ENCODE measurements at regions not wholly inside any gene's neighbourhood (a gene's known extent, or its start where the extent isn't known, plus 50 kb on each side); places are given as distances from the start of the nearest gene placed in this dataset.

DNA sequence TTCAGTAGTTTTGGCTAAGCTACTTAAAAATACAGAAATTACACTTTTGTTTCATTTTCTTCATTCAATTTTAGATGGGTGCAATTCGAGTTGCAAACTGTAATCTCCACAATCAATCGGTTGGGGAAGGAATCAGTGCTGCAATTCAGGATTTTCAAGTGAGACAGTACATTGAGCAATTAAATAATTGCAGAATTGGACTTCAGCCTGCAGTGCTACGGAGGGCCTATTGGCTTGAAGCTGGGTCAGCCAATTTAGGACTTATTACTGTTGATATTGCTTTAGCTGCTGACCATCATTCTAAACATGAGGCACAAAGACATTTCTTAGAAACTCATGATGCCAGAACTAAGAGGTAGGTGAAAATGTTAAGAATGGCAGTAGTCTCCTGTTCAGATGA is 77.7 kb downstream of the BLTP1 start:
- TF ChIP-seq POLR2A (IDR thresholded peaks at IDR 0.05), result no peak
- TF ChIP-seq, protein P1, sequence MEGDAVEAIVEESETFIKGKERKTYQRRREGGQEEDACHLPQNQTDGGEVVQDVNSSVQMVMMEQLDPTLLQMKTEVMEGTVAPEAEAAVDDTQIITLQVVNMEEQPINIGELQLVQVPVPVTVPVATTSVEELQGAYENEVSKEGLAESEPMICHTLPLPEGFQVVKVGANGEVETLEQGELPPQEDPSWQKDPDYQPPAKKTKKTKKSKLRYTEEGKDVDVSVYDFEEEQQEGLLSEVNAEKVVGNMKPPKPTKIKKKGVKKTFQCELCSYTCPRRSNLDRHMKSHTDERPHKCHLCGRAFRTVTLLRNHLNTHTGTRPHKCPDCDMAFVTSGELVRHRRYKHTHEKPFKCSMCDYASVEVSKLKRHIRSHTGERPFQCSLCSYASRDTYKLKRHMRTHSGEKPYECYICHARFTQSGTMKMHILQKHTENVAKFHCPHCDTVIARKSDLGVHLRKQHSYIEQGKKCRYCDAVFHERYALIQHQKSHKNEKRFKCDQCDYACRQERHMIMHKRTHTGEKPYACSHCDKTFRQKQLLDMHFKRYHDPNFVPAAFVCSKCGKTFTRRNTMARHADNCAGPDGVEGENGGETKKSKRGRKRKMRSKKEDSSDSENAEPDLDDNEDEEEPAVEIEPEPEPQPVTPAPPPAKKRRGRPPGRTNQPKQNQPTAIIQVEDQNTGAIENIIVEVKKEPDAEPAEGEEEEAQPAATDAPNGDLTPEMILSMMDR (IDR thresholded peaks at IDR 0.05), result no peak
- TF ChIP-seq EP300 (IDR thresholded peaks at IDR 0.05), result no peak

Measured in tibial nerve (tissue), 4 donors.